ENCODE measurements at regions not wholly inside any gene's neighbourhood (a gene's known extent, or its start where the extent isn't known, plus 50 kb on each side); places are given as distances from the start of the nearest gene placed in this dataset.

GRCh38 chr4:1459722-1460511, 53.7 kb upstream of the NKX1-1 start:
- no peak for DNase-seq

GRCh38 chr4:1459081-1459721, 53.0 kb upstream of the NKX1-1 start:
- no peak for DNase-seq

DNA sequence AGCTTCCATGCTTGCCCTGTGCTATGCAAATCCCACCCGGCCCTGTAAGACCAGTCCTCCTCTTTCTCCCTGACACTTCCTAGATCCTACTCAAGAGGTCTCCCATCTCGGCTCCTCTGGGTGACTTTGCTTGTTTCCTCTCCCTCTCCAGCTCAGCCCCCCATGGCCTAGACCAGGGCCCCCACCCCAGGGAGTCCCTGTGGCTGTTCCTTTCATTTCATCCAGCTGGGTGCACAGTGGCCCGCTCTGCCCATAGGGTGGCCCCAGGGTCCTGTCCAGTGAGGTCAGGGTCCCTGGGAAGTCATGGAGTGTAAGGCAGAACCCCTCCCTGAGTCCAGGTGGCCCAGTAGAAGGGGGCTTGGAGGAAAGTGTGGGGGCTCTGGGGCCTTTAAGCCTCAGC, 52.3 kb upstream of the NKX1-1 start:
- DNase-seq = no peak

Data from amniotic stem cell (primary cell).